ENCODE measurements at regions not wholly inside any gene's neighbourhood (a gene's known extent, or its start where the extent isn't known, plus 50 kb on each side); places are given as distances from the start of the nearest gene placed in this dataset.
A peak's percentile ranks its signal among the peaks of the same experiment; 100 is the strongest.
"Not testable (repeated sequence)": the region's sequence is repeated elsewhere in the genome, so short reads cannot be mapped to it uniquely, and the experiment has no call there.

DNA sequence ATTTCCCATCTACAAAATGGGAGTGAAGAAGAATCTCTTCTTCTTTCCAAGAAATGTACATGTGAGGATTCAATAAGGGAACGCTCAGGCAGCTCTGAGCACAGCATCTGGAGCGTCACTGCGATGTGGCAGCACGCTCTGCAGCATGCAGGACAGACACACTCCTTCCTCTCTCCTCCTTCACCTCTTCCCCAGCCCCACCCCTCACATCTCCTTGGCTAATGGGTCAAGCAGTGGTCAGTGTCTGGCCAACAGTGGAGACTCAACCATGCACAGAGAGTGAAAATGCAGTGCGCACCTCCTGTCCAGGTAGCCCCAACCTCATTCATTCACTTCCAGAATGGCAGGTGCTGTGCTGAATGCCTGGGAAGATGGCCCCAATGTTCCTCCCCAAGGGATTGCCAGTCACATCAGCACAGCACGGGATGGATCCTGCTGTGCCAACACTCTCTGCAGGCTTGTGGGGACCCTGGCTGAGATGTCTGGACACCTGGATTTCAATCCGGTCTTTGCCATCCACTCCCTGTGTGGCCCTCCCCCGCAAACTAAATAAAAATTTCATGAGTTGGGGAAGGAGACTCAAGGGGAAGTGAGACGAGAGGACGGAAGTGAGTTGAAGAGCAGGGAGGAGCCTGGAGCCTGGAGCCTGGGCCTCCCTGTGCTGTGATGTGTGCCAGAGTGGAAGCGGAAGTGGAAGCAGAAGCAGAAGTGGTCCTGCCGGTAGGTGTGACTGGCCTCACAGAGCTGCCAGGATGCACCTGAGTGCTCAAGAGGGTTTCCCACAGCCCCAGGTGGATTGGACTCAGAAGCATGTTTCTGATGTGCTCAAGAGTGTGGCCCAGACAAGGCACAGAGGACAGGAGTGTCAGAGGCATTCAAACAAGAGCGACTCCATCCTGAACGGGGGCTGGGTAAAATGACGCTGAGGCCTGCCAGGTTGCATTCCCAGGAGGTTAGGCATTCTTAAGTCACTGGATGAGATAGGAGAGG, 163.9 kb downstream of the SMAD6 start:
- no peaks in the 10 kb centered on the region for H3K27me3 ChIP-seq (ENCODE audit: control insufficient read depth in 1 of 2, insufficient read depth in 2 of 2, low read length in 1 of 2)
- H3K4me3 ChIP-seq (ENCODE audit: low read length in 2 of 2) = no peak overlapping the region
- ATAC-seq (ENCODE audit: low FRiP score) = no peak
- H3K9me3 ChIP-seq (ENCODE audit: control insufficient read depth, low read length) = no peaks in the 10 kb centered on the region
- WGBS, 2 donors = 90 to 94% methylated on average over 15 of the region's 15 CpGs
- intact Hi-C loops (cut with DNase I) = no loop called here
- peaks cover 0 to 2% of the 10 kb centered on the region in 2 donors for H3K36me3 ChIP-seq (ENCODE audit: control insufficient read depth in 1 of 2, insufficient read depth in 2 of 2, low read length in 1 of 2)
- peak; percentile 65 to 75 for DNase-seq
- no peak overlapping the region for H3K27ac ChIP-seq (ENCODE audit: low read depth in 1 of 2, low read length in 2 of 2)
- H3K4me1 ChIP-seq (ENCODE audit: control insufficient read depth in 1 of 2, insufficient read depth in 2 of 2, low read length in 2 of 2) = no peaks in the 10 kb centered on the region

DNA sequence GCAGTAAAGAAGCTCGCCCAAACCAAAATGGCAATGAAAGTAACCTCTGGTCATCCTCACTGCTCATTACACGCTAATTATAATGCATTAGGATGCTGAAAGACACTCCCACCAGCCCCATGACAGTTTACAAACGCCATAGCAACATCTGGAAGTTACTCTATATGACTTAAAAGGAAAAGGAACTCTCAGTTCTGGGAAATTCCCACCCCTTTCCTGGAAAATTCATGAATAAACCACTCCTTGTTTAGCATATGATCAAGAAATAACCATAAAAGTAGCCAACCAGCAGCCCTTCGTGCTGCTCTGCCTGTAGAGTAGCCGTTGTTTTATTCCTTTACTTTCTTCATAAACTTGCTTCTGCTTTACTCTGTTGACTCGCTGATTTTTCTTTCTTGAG, 164.6 kb downstream of the SMAD6 start:
- intact Hi-C loops (cut with DNase I) = no loop called here
- Histone ChIP-seq H3K4me3 (ENCODE audit: low read length in 2 of 2) (no peak overlapping the region), H3K36me3 (ENCODE audit: control insufficient read depth in 1 of 2, insufficient read depth in 2 of 2, low read length in 1 of 2) (peaks cover 0 to 2% of the 10 kb centered on the region in 2 donors), H3K4me1 (ENCODE audit: control insufficient read depth in 1 of 2, insufficient read depth in 2 of 2, low read length in 2 of 2) (no peaks in the 10 kb centered on the region), H3K9me3 (ENCODE audit: control insufficient read depth, low read length) (no peaks in the 10 kb centered on the region), H3K27ac (ENCODE audit: low read depth in 1 of 2, low read length in 2 of 2) (no peak overlapping the region), H3K27me3 (ENCODE audit: control insufficient read depth in 1 of 2, insufficient read depth in 2 of 2, low read length in 1 of 2) (no peaks in the 10 kb centered on the region)
- ATAC-seq (ENCODE audit: low FRiP score) (no peak), DNase-seq (no peak)
- 95 to 96% methylated on average over 6 of the region's 6 CpGs for WGBS, 2 donors

DNA sequence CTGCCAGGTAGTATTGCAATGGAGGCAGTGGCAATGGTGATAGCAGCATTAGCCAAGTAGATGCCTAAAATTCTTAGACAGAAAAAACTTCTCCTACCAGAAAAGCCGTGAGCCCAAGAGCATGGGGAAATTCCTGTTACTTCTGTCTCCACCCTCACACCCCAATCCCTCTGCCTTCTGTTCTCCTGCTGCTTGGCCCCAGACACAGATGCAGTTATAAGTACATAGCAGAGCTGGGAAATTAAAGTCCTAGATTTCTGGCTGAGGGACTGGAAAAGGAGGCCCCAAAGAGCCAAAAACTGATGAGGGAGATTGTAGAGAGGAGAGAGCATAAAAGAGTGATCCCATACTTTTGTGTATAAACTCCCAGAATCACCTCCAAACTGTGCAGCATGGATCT, 166.9 kb downstream of the SMAD6 start:
- H3K27ac ChIP-seq (ENCODE audit: low read depth in 1 of 2, low read length in 2 of 2) = no peak overlapping the region
- no peaks in the 10 kb centered on the region for H3K4me1 ChIP-seq (ENCODE audit: control insufficient read depth in 1 of 2, insufficient read depth in 2 of 2, low read length in 2 of 2)
- intact Hi-C loops (cut with DNase I) = no loop called here
- no peak overlapping the region for H3K4me3 ChIP-seq (ENCODE audit: low read length in 2 of 2)
- DNase-seq = no peak
- no peaks in the 10 kb centered on the region for H3K27me3 ChIP-seq (ENCODE audit: control insufficient read depth in 1 of 2, insufficient read depth in 2 of 2, low read length in 1 of 2)
- 45 to 48% methylated on average over 1 of the region's 1 CpG for WGBS, 2 donors
- no peaks in the 10 kb centered on the region for H3K9me3 ChIP-seq (ENCODE audit: control insufficient read depth, low read length)
- peaks cover 0 to 2% of the 10 kb centered on the region in 2 donors for H3K36me3 ChIP-seq (ENCODE audit: control insufficient read depth in 1 of 2, insufficient read depth in 2 of 2, low read length in 1 of 2)
- no peak for ATAC-seq (ENCODE audit: low FRiP score)

DNA sequence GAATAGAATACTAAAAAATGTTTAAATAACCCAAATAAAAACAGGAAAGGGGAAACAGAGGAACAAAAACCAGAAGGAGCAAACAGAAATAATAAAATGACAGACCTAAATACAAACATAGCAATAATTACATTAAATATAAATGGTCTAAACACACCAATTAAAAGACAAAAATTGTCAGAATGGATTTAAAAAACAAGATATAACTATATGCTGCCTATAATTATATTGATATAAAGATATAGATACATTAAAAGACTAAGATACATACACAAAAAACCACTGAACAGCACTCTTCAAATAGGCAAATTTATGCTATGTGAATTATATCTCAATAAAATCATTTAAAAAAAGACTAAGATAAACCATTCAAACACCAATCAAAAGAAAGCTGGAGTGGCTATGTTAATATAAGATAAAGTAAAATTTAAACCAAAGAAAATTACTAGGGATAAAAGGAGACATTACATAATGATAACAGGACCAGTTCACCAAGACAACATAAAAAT, 168.9 kb downstream of the SMAD6 start:
- H3K27ac ChIP-seq (ENCODE audit: low read depth in 1 of 2, low read length in 2 of 2) = no peak overlapping the region
- DNase-seq (no peak), ATAC-seq (ENCODE audit: low FRiP score) (no peak)
- H3K27me3 ChIP-seq (ENCODE audit: control insufficient read depth in 1 of 2, insufficient read depth in 2 of 2, low read length in 1 of 2) = no peaks in the 10 kb centered on the region
- intact Hi-C loops (cut with DNase I) = no loop called here
- H3K4me1 ChIP-seq (ENCODE audit: control insufficient read depth in 1 of 2, insufficient read depth in 2 of 2, low read length in 2 of 2) = no peaks in the 10 kb centered on the region
- peaks cover 0 to 2% of the 10 kb centered on the region in 2 donors for H3K36me3 ChIP-seq (ENCODE audit: control insufficient read depth in 1 of 2, insufficient read depth in 2 of 2, low read length in 1 of 2)
- no peaks in the 10 kb centered on the region for H3K9me3 ChIP-seq (ENCODE audit: control insufficient read depth, low read length)
- no peak overlapping the region for H3K4me3 ChIP-seq (ENCODE audit: low read length in 2 of 2)

DNA sequence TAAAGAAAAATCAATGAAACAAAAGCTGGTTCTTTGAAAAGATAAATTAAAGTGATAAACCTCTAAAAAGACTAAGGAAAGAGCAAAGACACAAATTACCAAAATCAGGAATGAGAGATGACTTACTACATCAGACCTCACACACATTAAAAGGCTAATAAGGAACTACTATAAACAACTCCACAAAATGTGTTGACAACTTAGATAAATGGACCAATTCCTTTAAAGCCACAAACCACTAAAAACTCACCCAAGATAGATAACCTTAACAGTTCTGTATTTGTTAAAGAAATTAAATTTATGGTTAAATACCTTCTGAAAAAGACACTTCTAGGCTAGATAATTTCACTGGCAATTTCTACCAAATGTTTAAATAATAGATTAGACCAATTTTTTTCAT, 170.4 kb downstream of the SMAD6 start:
- intact Hi-C loops (cut with DNase I) = no loop called here
- Histone ChIP-seq H3K9me3 (ENCODE audit: control insufficient read depth, low read length) (no peaks in the 10 kb centered on the region), H3K4me3 (ENCODE audit: low read length in 2 of 2) (no peak overlapping the region), H3K36me3 (ENCODE audit: control insufficient read depth in 1 of 2, insufficient read depth in 2 of 2, low read length in 1 of 2) (no peaks in the 10 kb centered on the region), H3K27me3 (ENCODE audit: control insufficient read depth in 1 of 2, insufficient read depth in 2 of 2, low read length in 1 of 2) (no peaks in the 10 kb centered on the region), H3K4me1 (ENCODE audit: control insufficient read depth in 1 of 2, insufficient read depth in 2 of 2, low read length in 2 of 2) (no peaks in the 10 kb centered on the region), H3K27ac (ENCODE audit: low read depth in 1 of 2, low read length in 2 of 2) (no peak overlapping the region)
- ATAC-seq (ENCODE audit: low FRiP score) = no peak
- DNase-seq = no peak

DNA sequence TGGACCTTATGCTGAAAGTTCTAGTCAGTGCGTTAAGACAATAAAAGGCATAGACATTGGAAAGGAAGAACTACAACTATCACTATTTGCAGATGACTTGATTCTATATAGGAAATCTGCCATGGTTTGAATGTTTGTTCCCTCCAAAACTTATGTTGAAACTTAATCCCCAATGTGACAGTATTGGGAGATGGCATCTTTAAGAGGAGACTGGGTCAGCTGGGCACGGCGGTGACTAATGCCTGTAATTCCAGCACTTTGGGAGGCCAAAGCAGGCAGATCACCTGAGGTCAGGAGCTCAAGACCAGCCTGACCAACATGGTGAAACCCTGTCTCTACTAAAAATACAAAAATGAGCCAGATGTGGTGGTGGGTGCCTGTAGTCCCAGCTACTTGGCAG, 171.3 kb downstream of the SMAD6 start:
- DNase-seq; H3K4me3 ChIP-seq (ENCODE audit: low read length in 2 of 2); ATAC-seq (ENCODE audit: low FRiP score); H3K36me3 ChIP-seq (ENCODE audit: control insufficient read depth in 1 of 2, insufficient read depth in 2 of 2, low read length in 1 of 2); H3K4me1 ChIP-seq (ENCODE audit: control insufficient read depth in 1 of 2, insufficient read depth in 2 of 2, low read length in 2 of 2); H3K27me3 ChIP-seq (ENCODE audit: control insufficient read depth in 1 of 2, insufficient read depth in 2 of 2, low read length in 1 of 2); H3K27ac ChIP-seq (ENCODE audit: low read depth in 1 of 2, low read length in 2 of 2); intact Hi-C loops (cut with DNase I); H3K9me3 ChIP-seq (ENCODE audit: control insufficient read depth, low read length): not testable (repeated sequence)
- WGBS, 2 donors = 89 to 95% methylated on average over 3 of the region's 3 CpGs

DNA sequence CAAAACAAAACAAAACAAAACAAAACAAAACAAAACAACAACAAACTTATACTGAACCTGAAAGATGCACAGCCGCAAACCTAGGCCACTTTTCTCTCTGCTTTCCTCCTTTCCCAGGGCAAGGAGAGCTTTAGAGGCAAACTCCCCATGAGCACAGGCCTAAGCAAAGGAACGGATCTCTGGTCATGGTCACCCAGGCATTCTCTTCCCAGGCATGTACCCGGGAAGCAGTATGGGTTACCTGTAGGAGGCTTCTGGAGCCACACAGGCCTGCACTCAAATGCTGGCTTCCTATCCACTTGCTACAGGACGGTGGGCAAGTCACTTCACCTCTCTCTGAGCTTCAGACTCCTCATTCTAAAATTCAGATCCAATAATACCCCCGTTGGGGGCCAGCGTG, 171.8 kb downstream of the SMAD6 start:
- H3K9me3 ChIP-seq (ENCODE audit: control insufficient read depth, low read length) = no peaks in the 10 kb centered on the region
- intact Hi-C loops (cut with DNase I) = no loop called here
- no peaks in the 10 kb centered on the region for H3K4me1 ChIP-seq (ENCODE audit: control insufficient read depth in 1 of 2, insufficient read depth in 2 of 2, low read length in 2 of 2)
- ATAC-seq (ENCODE audit: low FRiP score) (no peak), DNase-seq (no peak)
- H3K4me3 ChIP-seq (ENCODE audit: low read length in 2 of 2) = no peak overlapping the region
- no peak overlapping the region for H3K27ac ChIP-seq (ENCODE audit: low read depth in 1 of 2, low read length in 2 of 2)
- H3K36me3 ChIP-seq (ENCODE audit: control insufficient read depth in 1 of 2, insufficient read depth in 2 of 2, low read length in 1 of 2) = no peaks in the 10 kb centered on the region
- no peaks in the 10 kb centered on the region for H3K27me3 ChIP-seq (ENCODE audit: control insufficient read depth in 1 of 2, insufficient read depth in 2 of 2, low read length in 1 of 2)
- 95 to 96% methylated on average over 6 of the region's 6 CpGs for WGBS, 2 donors

DNA sequence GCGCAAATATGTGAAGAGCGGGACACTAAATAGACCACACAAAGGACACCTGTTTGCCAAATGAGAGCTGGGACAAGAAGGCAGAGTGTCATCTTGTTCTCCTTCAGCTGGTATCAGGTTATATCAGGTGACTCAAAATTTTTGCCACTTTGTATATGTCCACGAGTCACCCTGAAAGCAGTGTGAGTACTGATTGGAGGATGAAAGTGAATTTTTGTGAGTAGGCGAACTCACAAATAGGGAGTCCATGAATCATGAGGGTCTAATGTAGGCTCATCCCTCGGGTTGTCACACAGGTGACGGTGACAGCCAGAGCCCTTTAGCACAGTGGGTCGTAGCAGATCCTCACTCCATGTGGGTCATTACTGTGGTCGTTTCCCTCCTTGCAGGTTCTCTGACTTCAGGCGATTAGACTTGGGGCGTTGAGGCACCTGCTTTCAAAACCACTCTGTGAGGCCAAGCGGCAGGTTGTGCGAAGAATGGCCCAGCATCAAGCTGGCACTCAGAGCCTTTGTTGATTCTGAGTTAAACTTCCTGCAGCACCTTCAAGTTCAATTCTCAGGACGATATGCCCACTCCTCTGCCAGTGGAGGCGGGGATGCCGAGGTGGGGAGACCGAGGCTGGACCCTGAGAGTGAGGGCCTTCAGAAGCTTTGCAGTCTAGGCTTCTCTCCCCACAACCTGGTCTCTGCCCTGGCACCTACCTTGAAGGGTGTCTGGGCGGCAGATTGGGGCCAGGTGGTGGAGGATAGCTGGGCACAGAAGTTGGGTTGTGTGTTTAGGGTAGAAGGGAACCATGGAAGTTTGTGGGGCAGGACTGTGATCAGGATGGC, 173.8 kb downstream of the SMAD6 start:
- H3K27me3 ChIP-seq (ENCODE audit: control insufficient read depth in 1 of 2, insufficient read depth in 2 of 2, low read length in 1 of 2) = no peaks in the 10 kb centered on the region
- ATAC-seq (ENCODE audit: low FRiP score) (peak; percentile 6), DNase-seq (no peak)
- no peaks in the 10 kb centered on the region for H3K9me3 ChIP-seq (ENCODE audit: control insufficient read depth, low read length)
- intact Hi-C loops (cut with DNase I) = no loop called here
- WGBS, 2 donors = 96 to 98% methylated on average over 17 of the region's 17 CpGs
- no peaks in the 10 kb centered on the region for H3K36me3 ChIP-seq (ENCODE audit: control insufficient read depth in 1 of 2, insufficient read depth in 2 of 2, low read length in 1 of 2)
- H3K27ac ChIP-seq (ENCODE audit: low read depth in 1 of 2, low read length in 2 of 2) = no peak overlapping the region
- H3K4me3 ChIP-seq (ENCODE audit: low read length in 2 of 2) = no peak overlapping the region
- no peaks in the 10 kb centered on the region for H3K4me1 ChIP-seq (ENCODE audit: control insufficient read depth in 1 of 2, insufficient read depth in 2 of 2, low read length in 2 of 2)

Data from aorta (tissue), 5 donors.